DMS79 (cell line): ENCODE measurements at regions not wholly inside any gene's neighbourhood (a gene's known extent, or its start where the extent isn't known, plus 50 kb on each side); places are given as distances from the start of the nearest gene placed in this dataset.

ENCODE experiments used
- DNase-seq: peaks from one replicate; lab custom pipeline; 2025; lab: John Stamatoyannopoulos, UW

GRCh38 chr5:165920655-165921054, 2370.8 kb upstream of the WWC1 start:
- DNase-seq: no peak

GRCh38 chr5:165928971-165929370, 2362.5 kb upstream of the WWC1 start:
- DNase-seq: no peak

GRCh38 chr5:165940541-165940940, 2350.9 kb upstream of the WWC1 start:
- DNase-seq: no peak

- no peak for DNase-seq
Observed at GRCh38 chr5:165956854-165957253, 2334.6 kb upstream of the WWC1 start.

GRCh38 chr5:165981671-165982070, 2309.8 kb upstream of the WWC1 start:
- DNase-seq: no peak

GRCh38 chr5:165996201-165996875, 2295.1 kb upstream of the WWC1 start:
- DNase-seq: no peak

GRCh38 chr5:165999693-166000320, 2291.6 kb upstream of the WWC1 start:
- no peak for DNase-seq

GRCh38 chr5:166004006-166004405, 2287.4 kb upstream of the WWC1 start:
- no peak for DNase-seq

- no peak for DNase-seq
Observed at GRCh38 chr5:166013415-166013814, 2278.0 kb upstream of the WWC1 start.

GRCh38 chr5:166014256-166014655, 2277.2 kb upstream of the WWC1 start:
- DNase-seq: no peak

- DNase-seq: no peak
Observed at GRCh38 chr5:166018716-166019115, 2272.7 kb upstream of the WWC1 start.

GRCh38 chr5:166022065-166022464, 2269.4 kb upstream of the WWC1 start:
- no peak for DNase-seq

GRCh38 chr5:166024970-166025369, 2266.5 kb upstream of the WWC1 start:
- no peak for DNase-seq

GRCh38 chr5:166027582-166027981, 2263.9 kb upstream of the WWC1 start:
- no peak for DNase-seq

- DNase-seq: no peak
Observed at GRCh38 chr5:166031926-166032325, 2259.5 kb upstream of the WWC1 start.

- no peak for DNase-seq
Observed at GRCh38 chr5:166032601-166033000, 2258.8 kb upstream of the WWC1 start.

GRCh38 chr5:166045961-166046360, 2245.5 kb upstream of the WWC1 start:
- DNase-seq: no peak

- DNase-seq: no peak
Observed at GRCh38 chr5:166046956-166047355, 2244.5 kb upstream of the WWC1 start.

- no peak for DNase-seq
Observed at GRCh38 chr5:166050531-166050930, 2240.9 kb upstream of the WWC1 start.

- DNase-seq: no peak
Observed at GRCh38 chr5:166058660-166059059, 2232.8 kb upstream of the WWC1 start.

GRCh38 chr5:166062094-166062493, 2229.4 kb upstream of the WWC1 start:
- no peak for DNase-seq

GRCh38 chr5:166062719-166063118, 2228.7 kb upstream of the WWC1 start:
- DNase-seq: no peak

GRCh38 chr5:166063261-166063660, 2228.2 kb upstream of the WWC1 start:
- no peak for DNase-seq
